ENCODE measurements at regions not wholly inside any gene's neighbourhood (a gene's known extent, or its start where the extent isn't known, plus 50 kb on each side); places are given as distances from the start of the nearest gene placed in this dataset.

DNA sequence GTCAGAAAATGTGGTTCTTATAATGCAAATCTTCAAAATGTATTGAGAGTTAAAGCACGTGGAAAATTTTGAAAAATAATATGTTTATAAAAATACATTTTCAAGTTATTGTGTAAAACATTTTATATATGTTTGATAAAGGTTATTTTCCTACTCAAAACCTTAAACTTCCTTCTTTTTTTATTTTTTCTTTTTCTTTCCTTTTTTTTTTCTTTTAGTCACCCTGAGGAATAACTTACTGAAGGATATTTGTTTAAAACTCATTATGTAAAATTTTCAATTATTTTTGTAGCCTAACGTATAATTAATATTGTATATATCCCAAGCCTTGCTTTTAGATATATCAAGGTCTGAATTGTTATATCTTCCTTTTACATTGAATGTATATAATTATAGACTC is 346.8 kb upstream of the GYPC start (continued):
- TF ChIP-seq CREB1 (IDR thresholded peaks at IDR 0.05; ENCODE audit: low read depth) = no peak
- TF ChIP-seq, protein P1, sequence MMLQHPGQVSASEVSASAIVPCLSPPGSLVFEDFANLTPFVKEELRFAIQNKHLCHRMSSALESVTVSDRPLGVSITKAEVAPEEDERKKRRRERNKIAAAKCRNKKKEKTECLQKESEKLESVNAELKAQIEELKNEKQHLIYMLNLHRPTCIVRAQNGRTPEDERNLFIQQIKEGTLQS (IDR thresholded peaks at IDR 0.05; ENCODE audit: borderline replicate concordance, extremely low read depth, low read depth, low read length) = no peak
- no peak for TF ChIP-seq EZH2 (IDR thresholded peaks at IDR 0.05; ENCODE audit: borderline replicate concordance, control insufficient read depth, low read depth, low read length)
- TF ChIP-seq NFIC (IDR thresholded peaks at IDR 0.05; ENCODE audit: low read depth, low read length) = no peak
- no peak for TF ChIP-seq NR2F1 (conservative IDR thresholded peaks at IDR 0.05)

DNA sequence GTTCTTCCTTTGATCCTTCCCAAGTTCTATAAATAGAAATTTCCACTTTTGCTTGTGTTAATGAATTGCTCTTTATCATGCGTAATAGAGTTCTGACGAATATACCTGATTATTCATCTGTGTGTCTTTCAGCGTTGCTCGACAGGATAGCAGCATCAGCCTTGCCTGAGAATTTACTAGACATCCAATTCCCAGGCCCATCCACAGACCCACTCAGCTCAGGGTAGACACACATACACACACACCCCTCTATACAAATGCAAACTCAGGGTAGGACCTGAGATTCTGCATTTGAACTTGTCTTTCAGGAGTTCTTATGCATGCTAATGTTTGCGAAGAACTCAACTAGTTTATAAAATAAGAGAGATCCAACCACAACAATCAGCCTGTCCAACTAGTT is 343.4 kb upstream of the GYPC start:
- DNase-seq (ENCODE audit: low read depth, low spot score) (no peak), FAIRE-seq (no peak), ATAC-seq (no peak)
- Histone ChIP-seq H3K4me3 (no peak overlapping the region), H3K4me2 (ENCODE audit: control insufficient read depth, insufficient read depth) (no peak overlapping the region), H3K9me3 (replicated peaks; ENCODE audit: control insufficient read depth, insufficient read depth, low read length) (no peaks in the 10 kb centered on the region), H3K4me1 (ENCODE audit: control insufficient read depth, insufficient read depth, low read length) (no peaks in the 10 kb centered on the region), H3K27me3 (replicated peaks in 1 of 2; ENCODE audit: control insufficient read depth in 2 of 2, insufficient read depth in 2 of 2, low read length in 1 of 2) (no peaks in the 10 kb centered on the region), H3K27ac (ENCODE audit: control insufficient read depth, insufficient read depth) (no peak overlapping the region), H4K20me1 (ENCODE audit: control insufficient read depth, insufficient read depth) (no peaks in the 10 kb centered on the region), H3K36me3 (ENCODE audit: control insufficient read depth in 2 of 2, insufficient read depth in 2 of 2, low read length in 1 of 2) (no peaks in the 10 kb centered on the region), H2AFZ (ENCODE audit: control insufficient read depth, low read depth, low read length) (no peak overlapping the region), H3K79me2 (ENCODE audit: control insufficient read depth, insufficient read depth, low read length) (no peaks in the 10 kb centered on the region), H3K9ac (ENCODE audit: control insufficient read depth, insufficient read depth, low read length) (no peak overlapping the region)
- in situ Hi-C loops (cut with MboI) = no loop called here
- ChIA-PET RAD21 (ENCODE audit: unreplicated experiment) (no interaction called here), SMC1A (ENCODE audit: uncharacterized antibody, unreplicated experiment) (no interaction called here), CTCF (no interaction called here), POLR2A (no interaction called here)
- 88% methylated on average over 5 of the region's 5 CpGs for WGBS (ENCODE audit: insufficient coverage, insufficient replicate concordance, low lambda C conversion rate, missing lambda C conversion rate)
- BruUV-seq (replicated peaks) = no TSS peak
- intact Hi-C loops (cut with micrococcal nuclease; ENCODE audit: unreplicated experiment) = no loop called here
- no peak for TF ChIP-seq NFYB (IDR thresholded peaks at IDR 0.05; ENCODE audit: insufficient read depth, low read depth, low read length)
- TF ChIP-seq RFX5 (IDR thresholded peaks at IDR 0.05; ENCODE audit: low read depth, low read length) = no peak
- TF ChIP-seq, protein P1 (IDR thresholded peaks at IDR 0.05; ENCODE audit: borderline replicate concordance, extremely low read depth, low read depth, low read length) = no peak
- TF ChIP-seq ZSCAN29 (IDR thresholded peaks at IDR 0.05) = no peak
- no peak for TF ChIP-seq MTA2 (IDR thresholded peaks at IDR 0.05; ENCODE audit: low read depth)
- TF ChIP-seq NR2C1 (IDR thresholded peaks at IDR 0.05) = no peak
- TF ChIP-seq, protein P2, sequence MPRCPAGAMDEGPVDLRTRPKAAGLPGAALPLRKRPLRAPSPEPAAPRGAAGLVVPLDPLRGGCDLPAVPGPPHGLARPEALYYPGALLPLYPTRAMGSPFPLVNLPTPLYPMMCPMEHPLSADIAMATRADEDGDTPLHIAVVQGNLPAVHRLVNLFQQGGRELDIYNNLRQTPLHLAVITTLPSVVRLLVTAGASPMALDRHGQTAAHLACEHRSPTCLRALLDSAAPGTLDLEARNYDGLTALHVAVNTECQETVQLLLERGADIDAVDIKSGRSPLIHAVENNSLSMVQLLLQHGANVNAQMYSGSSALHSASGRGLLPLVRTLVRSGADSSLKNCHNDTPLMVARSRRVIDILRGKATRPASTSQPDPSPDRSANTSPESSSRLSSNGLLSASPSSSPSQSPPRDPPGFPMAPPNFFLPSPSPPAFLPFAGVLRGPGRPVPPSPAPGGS (IDR thresholded peaks at IDR 0.05; ENCODE audit: borderline replicate concordance, insufficient read depth, low read depth, low read length, poor library complexity, severe bottlenecking) = no peak
- TF ChIP-seq, protein P3, sequence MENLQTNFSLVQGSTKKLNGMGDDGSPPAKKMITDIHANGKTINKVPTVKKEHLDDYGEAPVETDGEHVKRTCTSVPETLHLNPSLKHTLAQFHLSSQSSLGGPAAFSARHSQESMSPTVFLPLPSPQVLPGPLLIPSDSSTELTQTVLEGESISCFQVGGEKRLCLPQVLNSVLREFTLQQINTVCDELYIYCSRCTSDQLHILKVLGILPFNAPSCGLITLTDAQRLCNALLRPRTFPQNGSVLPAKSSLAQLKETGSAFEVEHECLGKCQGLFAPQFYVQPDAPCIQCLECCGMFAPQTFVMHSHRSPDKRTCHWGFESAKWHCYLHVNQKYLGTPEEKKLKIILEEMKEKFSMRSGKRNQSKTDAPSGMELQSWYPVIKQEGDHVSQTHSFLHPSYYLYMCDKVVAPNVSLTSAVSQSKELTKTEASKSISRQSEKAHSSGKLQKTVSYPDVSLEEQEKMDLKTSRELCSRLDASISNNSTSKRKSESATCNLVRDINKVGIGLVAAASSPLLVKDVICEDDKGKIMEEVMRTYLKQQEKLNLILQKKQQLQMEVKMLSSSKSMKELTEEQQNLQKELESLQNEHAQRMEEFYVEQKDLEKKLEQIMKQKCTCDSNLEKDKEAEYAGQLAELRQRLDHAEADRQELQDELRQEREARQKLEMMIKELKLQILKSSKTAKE (IDR thresholded peaks at IDR 0.05; ENCODE audit: low read depth, poor library complexity, severe bottlenecking) = no peak
- no peak for TF ChIP-seq KLF5 (IDR thresholded peaks at IDR 0.05; ENCODE audit: partially characterized antibody)
- no peak for TF ChIP-seq LARP7 (IDR thresholded peaks at IDR 0.05)
- TF ChIP-seq SMAD1 (IDR thresholded peaks at IDR 0.05; ENCODE audit: low read depth, partially characterized antibody) = no peak
- TF ChIP-seq NR2C2 (IDR thresholded peaks at IDR 0.05; ENCODE audit: borderline replicate concordance, control insufficient read depth, insufficient read length, low read depth) = no peak
- TF ChIP-seq ETV6 (conservative IDR thresholded peaks at IDR 0.05 in 1 of 2, IDR thresholded peaks at IDR 0.05 in 1 of 2; ENCODE audit: borderline replicate concordance in 1 of 2, low read depth in 1 of 2) = no peak

Data from GM12878 (cell line).